Panc1 (cell line): ENCODE measurements at regions not wholly inside any gene's neighbourhood (a gene's known extent, or its start where the extent isn't known, plus 50 kb on each side); places are given as distances from the start of the nearest gene placed in this dataset.

ENCODE experiments used
- ATAC-seq: fragments of 200-7000 bp; cut with Tn5 transposase; 2 replicates; pipeline ENCODE4 v1.9.1; 2020; ENCODE audit warnings: mild to moderate bottlenecking, moderate library complexity
- BruUV-seq: library from RNA; stranded (reverse); fragments of 400-500 nt; replicated peaks from 2 replicates; lab custom pipeline; 2021; lab: Mats Ljungman, UMichigan
- CTCF ChIA-PET: fragments of 300-600 bp; sonication (Branson Sonifier 250); formaldehyde crosslinking; loops from one replicate; lab custom pipeline; 2022; ENCODE audit warnings: antibody characterized with exemption; lab: Charles Lee
- POLR2A ChIA-PET: fragments of 300-600 bp; sonication (Branson Sonifier 250); formaldehyde crosslinking; loops from one replicate; lab custom pipeline; 2022; ENCODE audit warnings: antibody characterized with exemption; lab: Charles Lee
- DNase-seq: peaks from one replicate; pipeline ENCODE4 v3.0.0-alpha.2; 2010; ENCODE audit warnings: low read depth, low spot score
- H3K27ac ChIP-seq: 2 replicates; pipeline ENCODE4 v1.5.1; 2011; ENCODE audit warnings: mild to moderate bottlenecking, low read length, inconsistent platforms
- H3K27me3 ChIP-seq: fragments of 200-500 bp; sonication (Bioruptor generic); 2 replicates; pipeline ENCODE4 v1.6.0; 2014; ENCODE audit warnings: low read length, inconsistent platforms; ENCODE audit not compliant: control insufficient read depth, insufficient read depth
- H3K36me3 ChIP-seq: fragments of 200-500 bp; sonication (Bioruptor generic); 2 replicates; pipeline ENCODE4 v1.5.1; 2014; ENCODE audit warnings: inconsistent platforms, mild to moderate bottlenecking, low read length, moderate library complexity; ENCODE audit not compliant: control insufficient read depth, insufficient read depth
- H3K4me1 ChIP-seq: 2 replicates; pipeline ENCODE4 v1.5.1; 2011; ENCODE audit warnings: inconsistent platforms, mild to moderate bottlenecking, low read length, moderate library complexity; ENCODE audit not compliant: control insufficient read depth, insufficient read depth
- H3K4me3 ChIP-seq, 2 experiments: 2 replicates each; pipeline ENCODE4 v1.5.1; 2011 to 2012; ENCODE audit warnings: low read depth in 2 of 2, low read length in 2 of 2, mild to moderate bottlenecking in 2 of 2, inconsistent platforms in 1 of 2, moderate library complexity in 1 of 2
- H3K9me3 ChIP-seq: fragments of 200-500 bp; sonication (Bioruptor generic); 2 replicates; pipeline ENCODE4 v1.5.1; 2014; ENCODE audit warnings: low read depth, mild to moderate bottlenecking, inconsistent platforms, low read length, moderate library complexity; ENCODE audit not compliant: control insufficient read depth, insufficient read depth
- CTCF ChIP-seq: fragments of 450-650 bp; IDR thresholded peaks from 2 replicates; pipeline ENCODE4 v1.5.1; 2017; ENCODE audit warnings: mild to moderate bottlenecking
- POLR2AphosphoS5 ChIP-seq: IDR thresholded peaks from 2 replicates; pipeline ENCODE4 v1.6.1; 2012; ENCODE audit warnings: mild to moderate bottlenecking, low read depth, low read length, moderate library complexity
- SIN3A ChIP-seq: IDR thresholded peaks from 2 replicates; pipeline ENCODE4 v1.6.1; 2012; ENCODE audit warnings: low read depth, mild to moderate bottlenecking, low read length, moderate library complexity, borderline replicate concordance; ENCODE audit not compliant: insufficient read depth
- TCF7L2 ChIP-seq: IDR thresholded peaks from 2 replicates; pipeline ENCODE4 v1.6.1; 2011; ENCODE audit warnings: mild to moderate bottlenecking, low read depth, low read length, inconsistent platforms
- in situ Hi-C: cut with HindIII; loops from 2 replicates; pipeline ENCODE4 v1.10.0; 2016; ENCODE audit warnings: low sequenced_read_pairs, low pct_unique_long_range_greater_than_20kb
- intact Hi-C: fragments of 100-400 bp; cut with micrococcal nuclease; formaldehyde crosslinking; loops from one replicate; pipeline ENCODE4 v1.10.0; 2022; ENCODE audit not compliant: unreplicated experiment
- TF ChIP-seq, protein P1 (sequence below), 2 experiments: IDR thresholded peaks; 2 replicates each; pipeline ENCODE4 v1.6.1; 2011 to 2012; ENCODE audit warnings: low read depth in 2 of 2, control low read depth in 1 of 2, low read length in 1 of 2, mild to moderate bottlenecking in 1 of 2, moderate library complexity in 1 of 2; ENCODE audit not compliant: insufficient read depth in 1 of 2

DNA sequence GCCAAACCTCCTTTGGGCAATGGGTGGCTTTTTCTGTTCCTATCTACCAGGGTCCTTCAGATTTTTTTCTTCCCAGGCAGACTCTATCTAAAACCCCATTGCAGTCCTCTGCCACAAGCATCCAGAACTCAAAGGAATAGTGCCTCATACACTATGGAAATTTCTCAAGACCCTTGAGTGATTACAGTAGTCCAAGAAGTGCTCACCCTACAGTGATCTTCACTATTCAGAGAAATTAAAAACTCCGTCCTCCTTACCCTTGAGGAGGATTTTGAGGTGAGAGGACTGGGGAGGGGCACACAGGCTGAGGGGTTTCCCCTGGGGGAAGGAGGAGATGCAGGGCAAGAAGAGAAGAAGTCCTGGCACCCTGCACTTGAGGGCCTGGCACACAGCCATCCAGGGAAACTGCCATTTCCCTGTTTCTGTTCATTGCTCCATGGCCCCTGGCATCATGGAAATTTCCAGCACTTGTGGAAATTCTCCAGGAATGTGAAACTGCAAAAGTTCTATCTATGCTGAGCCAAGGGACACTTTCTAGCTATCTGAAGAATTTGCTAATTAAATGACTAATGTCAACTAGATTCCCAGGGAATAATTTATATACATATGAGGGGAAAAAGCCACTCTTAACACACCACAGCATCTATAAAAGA, 102.5 kb upstream of the ATP1B1 start:
- in situ Hi-C loops: no loop called here
- H3K4me3 ChIP-seq: no peak overlapping the region
- ATAC-seq (peak; percentile 56), DNase-seq (no peak)
- intact Hi-C loops: no loop called here
- no peaks in the 10 kb centered on the region for H3K27me3 ChIP-seq
- no peaks in the 10 kb centered on the region for H3K9me3 ChIP-seq
- TF ChIP-seq TCF7L2: no peak
- TF ChIP-seq SIN3A: no peak
- TF ChIP-seq CTCF: no peak
- TF ChIP-seq, protein P1, sequence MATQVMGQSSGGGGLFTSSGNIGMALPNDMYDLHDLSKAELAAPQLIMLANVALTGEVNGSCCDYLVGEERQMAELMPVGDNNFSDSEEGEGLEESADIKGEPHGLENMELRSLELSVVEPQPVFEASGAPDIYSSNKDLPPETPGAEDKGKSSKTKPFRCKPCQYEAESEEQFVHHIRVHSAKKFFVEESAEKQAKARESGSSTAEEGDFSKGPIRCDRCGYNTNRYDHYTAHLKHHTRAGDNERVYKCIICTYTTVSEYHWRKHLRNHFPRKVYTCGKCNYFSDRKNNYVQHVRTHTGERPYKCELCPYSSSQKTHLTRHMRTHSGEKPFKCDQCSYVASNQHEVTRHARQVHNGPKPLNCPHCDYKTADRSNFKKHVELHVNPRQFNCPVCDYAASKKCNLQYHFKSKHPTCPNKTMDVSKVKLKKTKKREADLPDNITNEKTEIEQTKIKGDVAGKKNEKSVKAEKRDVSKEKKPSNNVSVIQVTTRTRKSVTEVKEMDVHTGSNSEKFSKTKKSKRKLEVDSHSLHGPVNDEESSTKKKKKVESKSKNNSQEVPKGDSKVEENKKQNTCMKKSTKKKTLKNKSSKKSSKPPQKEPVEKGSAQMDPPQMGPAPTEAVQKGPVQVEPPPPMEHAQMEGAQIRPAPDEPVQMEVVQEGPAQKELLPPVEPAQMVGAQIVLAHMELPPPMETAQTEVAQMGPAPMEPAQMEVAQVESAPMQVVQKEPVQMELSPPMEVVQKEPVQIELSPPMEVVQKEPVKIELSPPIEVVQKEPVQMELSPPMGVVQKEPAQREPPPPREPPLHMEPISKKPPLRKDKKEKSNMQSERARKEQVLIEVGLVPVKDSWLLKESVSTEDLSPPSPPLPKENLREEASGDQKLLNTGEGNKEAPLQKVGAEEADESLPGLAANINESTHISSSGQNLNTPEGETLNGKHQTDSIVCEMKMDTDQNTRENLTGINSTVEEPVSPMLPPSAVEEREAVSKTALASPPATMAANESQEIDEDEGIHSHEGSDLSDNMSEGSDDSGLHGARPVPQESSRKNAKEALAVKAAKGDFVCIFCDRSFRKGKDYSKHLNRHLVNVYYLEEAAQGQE (IDR thresholded peaks at IDR 0.05; ENCODE audit: insufficient read depth in 1 of 2, low read depth in 2 of 2, low read length in 1 of 2): no peak
- TF ChIP-seq POLR2AphosphoS5: no peak
- peaks cover 3% of the 10 kb centered on the region; the same call in 1 of the 2 replicates for H3K4me1 ChIP-seq
- peak overlapping the region; percentile 72 for H3K27ac ChIP-seq
- no peaks in the 10 kb centered on the region for H3K36me3 ChIP-seq
- CTCF ChIA-PET: no interaction called here
- no TSS peak for BruUV-seq
- POLR2A ChIA-PET: interaction anchor here (0.6 kb wide), 1 partner anchor 401 kb away, joined by 7 read pairs; no protein-coding TSS in a partner anchor

GRCh38 chr1:169005776-169006175, 100.7 kb upstream of the ATP1B1 start:
- intact Hi-C loops (no loop called here), in situ Hi-C loops (no loop called here)
- ATAC-seq (no peak), DNase-seq (no peak)
- CTCF ChIA-PET: no interaction called here
- POLR2A ChIA-PET: no interaction called here
- no TSS peak for BruUV-seq
- Histone ChIP-seq H3K4me1 (peaks cover 3% of the 10 kb centered on the region; the same call in 1 of the 2 replicates), H3K27me3 (no peaks in the 10 kb centered on the region), H3K4me3 (no peak overlapping the region), H3K27ac (peak overlapping the region; percentile 71; the same call in 1 of the 2 replicates), H3K36me3 (no peaks in the 10 kb centered on the region), H3K9me3 (no peaks in the 10 kb centered on the region)
- TF ChIP-seq SIN3A: no peak
- TF ChIP-seq, protein P1 (IDR thresholded peaks at IDR 0.05; ENCODE audit: insufficient read depth in 1 of 2, low read depth in 2 of 2, low read length in 1 of 2): no peak
- TF ChIP-seq POLR2AphosphoS5: no peak
- TF ChIP-seq CTCF: no peak
- no peak for TF ChIP-seq TCF7L2
